Endothelial cell of umbilical vein (primary cell): ENCODE measurements at regions not wholly inside any gene's neighbourhood (a gene's known extent, or its start where the extent isn't known, plus 50 kb on each side); places are given as distances from the start of the nearest gene placed in this dataset.

Source experiments
- BruUV-seq: library from RNA; stranded (reverse); fragments of 400-500 nt; replicated peaks from 2 replicates; lab custom pipeline; 2021; lab: Mats Ljungman, UMichigan
- CTCF ChIA-PET: fragments of 300-600, 350-600 bp; sonication (Branson Sonifier 250); formaldehyde crosslinking; loops from one replicate; lab custom pipeline; 2021; ENCODE audit warnings: antibody characterized with exemption, inconsistent platforms; lab: Charles Lee
- POLR2A ChIA-PET: fragments of 300-600, 350-600 bp; sonication (Branson Sonifier 250); formaldehyde crosslinking; loops from one replicate; lab custom pipeline; 2021; ENCODE audit warnings: antibody characterized with exemption, inconsistent platforms; lab: Charles Lee
- DNase-seq: peaks from one replicate; pipeline ENCODE4 v3.0.0-alpha.2; 2011; ENCODE audit warnings: low read depth, low spot score
- FAIRE-seq: peaks from 2 replicates; lab custom pipeline; 2011; peaks lifted over from hg19 to GRCh38; lab: Jason Lieb, UNC
- H2AFZ ChIP-seq: 2 replicates; pipeline ENCODE4 v1.6.0; 2012; ENCODE audit warnings: low read depth, low read length, control low read depth, inconsistent platforms
- H3K27ac ChIP-seq: 2 replicates; pipeline ENCODE4 v1.5.1; 2011; ENCODE audit warnings: low read depth, mild to moderate bottlenecking, control low read depth, low read length, moderate library complexity; ENCODE audit not compliant: insufficient read depth
- H3K27me3 ChIP-seq, 2 experiments: 2 replicates each; pipeline versions ENCODE4 v1.6.0 to v1.6.1; 2011; ENCODE audit warnings: low read length in 2 of 2, mixed read lengths in 1 of 2; ENCODE audit not compliant: control insufficient read depth in 2 of 2, insufficient read depth in 2 of 2
- H3K36me3 ChIP-seq, 2 experiments: 2 replicates in 1 of 2; 3 replicates in 1 of 2; pipeline ENCODE4 v1.5.1; 2011; ENCODE audit warnings: low read length in 2 of 2, mild to moderate bottlenecking in 1 of 2, moderate library complexity in 1 of 2; ENCODE audit not compliant: control insufficient read depth in 2 of 2, insufficient read depth in 2 of 2; ENCODE audit errors: extremely low read depth in 1 of 2
- H3K4me1 ChIP-seq: 3 replicates; pipeline ENCODE4 v1.5.1; 2011; ENCODE audit warnings: mild to moderate bottlenecking, low read length; ENCODE audit not compliant: control insufficient read depth, insufficient read depth; ENCODE audit errors: extremely low read depth
- H3K4me2 ChIP-seq: 2 replicates; pipeline ENCODE4 v1.6.1; 2011; ENCODE audit warnings: low read length, control low read depth, mixed read lengths; ENCODE audit not compliant: insufficient read depth
- H3K4me3 ChIP-seq, 3 experiments: fragments of 200-600 bp in 1 of 3; sonication (generic), shearing (Covaris generic) in 1 of 3; replicated peaks in 1 of 3; 2 replicates each; pipeline ENCODE4 v1.5.1; 2011 to 2016; ENCODE audit warnings: control low read depth in 3 of 3, low read length in 3 of 3, mild to moderate bottlenecking in 2 of 3, inconsistent platforms in 1 of 3, low read depth in 1 of 3, moderate library complexity in 1 of 3; ENCODE audit not compliant: insufficient read depth in 1 of 3
- H3K79me2 ChIP-seq: 2 replicates; pipeline ENCODE4 v1.6.0; 2012; ENCODE audit warnings: low read length, inconsistent platforms; ENCODE audit not compliant: control insufficient read depth, insufficient read depth
- H3K9ac ChIP-seq: replicated peaks from 2 replicates; pipeline ENCODE3; 2011; ENCODE audit warnings: low read length, control low read depth; ENCODE audit not compliant: insufficient read depth; ENCODE audit errors: extremely low read depth
- H3K9me1 ChIP-seq: replicated peaks from 3 replicates; pipeline ENCODE4 v1.6.0; 2011; ENCODE audit warnings: mild to moderate bottlenecking, low read length; ENCODE audit not compliant: control insufficient read depth, insufficient read depth; ENCODE audit errors: extremely low read depth
- H3K9me3 ChIP-seq: replicated peaks from 2 replicates; pipeline ENCODE4 v1.5.1; 2012; ENCODE audit warnings: low read length, inconsistent platforms; ENCODE audit not compliant: control insufficient read depth, insufficient read depth
- H4K20me1 ChIP-seq: replicated peaks from 2 replicates; pipeline ENCODE3; 2011; ENCODE audit warnings: mild to moderate bottlenecking, low read length; ENCODE audit not compliant: control insufficient read depth, insufficient read depth; ENCODE audit errors: extremely low read depth
- EZH2 ChIP-seq: IDR thresholded peaks from 2 replicates; pipeline ENCODE4 v1.6.1; 2012; ENCODE audit warnings: borderline replicate concordance, low read depth, mild to moderate bottlenecking, moderate library complexity, low read length, inconsistent platforms; ENCODE audit not compliant: severe bottlenecking
- FOS ChIP-seq: IDR thresholded peaks from 2 replicates; pipeline ENCODE4 v1.6.1; 2011; ENCODE audit warnings: mild to moderate bottlenecking, low read length, moderate library complexity, borderline replicate concordance; ENCODE audit not compliant: insufficient read depth
- GATA2 ChIP-seq: IDR thresholded peaks from 2 replicates; pipeline ENCODE4 v1.7.0; 2011; ENCODE audit warnings: low read depth, mild to moderate bottlenecking, moderate library complexity, mixed read lengths, low read length; ENCODE audit not compliant: insufficient read length, insufficient read depth
- JUN ChIP-seq: IDR thresholded peaks from 2 replicates; pipeline ENCODE4 v1.6.1; 2011; ENCODE audit warnings: borderline replicate concordance, low read depth; ENCODE audit not compliant: insufficient read length, insufficient read depth
- MYC ChIP-seq: IDR thresholded peaks from one replicate; pipeline ENCODE4 v1.6.1; 2011; ENCODE audit warnings: mild to moderate bottlenecking, low read depth, low read length
- POLR2A ChIP-seq: IDR thresholded peaks from 2 replicates; pipeline ENCODE4 v1.6.1; 2012; ENCODE audit warnings: low read depth, mild to moderate bottlenecking, control low read depth, low read length
- POLR2AphosphoS5 ChIP-seq: IDR thresholded peaks from 2 replicates; pipeline ENCODE4 v1.6.1; 2012; ENCODE audit warnings: low read depth, mild to moderate bottlenecking, control low read depth, low read length, moderate library complexity; ENCODE audit not compliant: insufficient read depth
- dilution Hi-C: fragments of 300-500 bp; cut with MboI; formaldehyde crosslinking; loops from one replicate; pipeline ENCODE4 v1.15.0; 2019; ENCODE audit warnings: low sequenced_read_pairs; ENCODE audit not compliant: extremely low pct_ligation_motif_present
- intact Hi-C: fragments of 100-400 bp; cut with micrococcal nuclease; formaldehyde crosslinking; loops from one replicate; pipeline ENCODE4 v1.10.0; 2022
- TF ChIP-seq, protein P1 (sequence below), 2 donors: IDR thresholded peaks; 1 replicate in 1 of 2; 2 replicates in 1 of 2; pipeline ENCODE4 v1.5.1; 2011; ENCODE audit warnings: low read length in 2 of 2, mild to moderate bottlenecking in 2 of 2, moderate library complexity in 2 of 2, control low read depth in 1 of 2, inconsistent platforms in 1 of 2, low read depth in 1 of 2; ENCODE audit not compliant: insufficient read depth in 1 of 2; ENCODE audit errors: extremely low read depth in 1 of 2
- TF ChIP-seq, protein P2 (sequence below): IDR thresholded peaks from 2 replicates; pipeline ENCODE4 v1.6.1; 2011; ENCODE audit not compliant: insufficient read depth, insufficient read length

DNA sequence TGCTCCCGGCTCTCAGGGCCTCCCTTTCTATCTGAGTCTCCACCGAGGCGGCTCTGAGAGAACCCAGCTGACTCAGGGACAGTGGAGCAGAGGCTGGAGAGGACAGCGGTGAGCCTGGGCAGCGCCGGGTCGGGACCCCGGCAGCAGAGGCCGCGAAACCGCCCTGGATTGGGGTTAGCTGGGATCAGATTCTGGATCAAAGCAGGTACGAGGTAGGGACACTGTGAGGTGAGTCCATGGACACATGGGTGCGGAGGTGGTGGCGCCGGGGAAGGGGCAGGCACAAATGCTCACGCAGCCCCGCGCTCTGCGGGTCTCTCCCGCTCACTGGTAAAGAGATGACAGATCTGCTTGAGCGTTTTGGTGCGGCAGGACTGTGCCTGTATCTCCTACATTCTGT is 146.4 kb upstream of the GGTLC1 start:
- H3K4me1 ChIP-seq, result peaks cover 10% of the 10 kb centered on the region
- no peaks in the 10 kb centered on the region for H3K79me2 ChIP-seq
- no peak overlapping the region for H3K4me2 ChIP-seq
- H3K36me3 ChIP-seq, result no peaks in the 10 kb centered on the region
- H4K20me1 ChIP-seq, result no peaks in the 10 kb centered on the region
- no peaks in the 10 kb centered on the region for H3K9me1 ChIP-seq
- ChIA-PET POLR2A (no interaction called here), CTCF (interaction anchor here (0.9 to 1.7 kb wide), 4 partner anchors 10 to 32 kb away, joined by 3 to 4 read pairs (median 3); no protein-coding TSS in a partner anchor)
- no peak overlapping the region for H3K27ac ChIP-seq
- no peak overlapping the region for H2AFZ ChIP-seq
- DNase-seq (no peak), FAIRE-seq (no peak)
- no peak for TF ChIP-seq POLR2A
- TF ChIP-seq JUN, result no peak
- TF ChIP-seq GATA2, result no peak
- no peak for TF ChIP-seq FOS
- TF ChIP-seq, protein P1, sequence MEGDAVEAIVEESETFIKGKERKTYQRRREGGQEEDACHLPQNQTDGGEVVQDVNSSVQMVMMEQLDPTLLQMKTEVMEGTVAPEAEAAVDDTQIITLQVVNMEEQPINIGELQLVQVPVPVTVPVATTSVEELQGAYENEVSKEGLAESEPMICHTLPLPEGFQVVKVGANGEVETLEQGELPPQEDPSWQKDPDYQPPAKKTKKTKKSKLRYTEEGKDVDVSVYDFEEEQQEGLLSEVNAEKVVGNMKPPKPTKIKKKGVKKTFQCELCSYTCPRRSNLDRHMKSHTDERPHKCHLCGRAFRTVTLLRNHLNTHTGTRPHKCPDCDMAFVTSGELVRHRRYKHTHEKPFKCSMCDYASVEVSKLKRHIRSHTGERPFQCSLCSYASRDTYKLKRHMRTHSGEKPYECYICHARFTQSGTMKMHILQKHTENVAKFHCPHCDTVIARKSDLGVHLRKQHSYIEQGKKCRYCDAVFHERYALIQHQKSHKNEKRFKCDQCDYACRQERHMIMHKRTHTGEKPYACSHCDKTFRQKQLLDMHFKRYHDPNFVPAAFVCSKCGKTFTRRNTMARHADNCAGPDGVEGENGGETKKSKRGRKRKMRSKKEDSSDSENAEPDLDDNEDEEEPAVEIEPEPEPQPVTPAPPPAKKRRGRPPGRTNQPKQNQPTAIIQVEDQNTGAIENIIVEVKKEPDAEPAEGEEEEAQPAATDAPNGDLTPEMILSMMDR (IDR thresholded peaks at IDR 0.05; ENCODE audit: extremely low read depth in 1 of 2, insufficient read depth in 1 of 2, low read depth in 1 of 2, low read length in 2 of 2), result no peak
- no peak for TF ChIP-seq MYC
- TF ChIP-seq POLR2AphosphoS5, result no peak
- TF ChIP-seq EZH2, result no peak
- TF ChIP-seq, protein P2, sequence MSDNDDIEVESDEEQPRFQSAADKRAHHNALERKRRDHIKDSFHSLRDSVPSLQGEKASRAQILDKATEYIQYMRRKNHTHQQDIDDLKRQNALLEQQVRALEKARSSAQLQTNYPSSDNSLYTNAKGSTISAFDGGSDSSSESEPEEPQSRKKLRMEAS, result no peak
- H3K4me3 ChIP-seq, result no peak overlapping the region
- no peaks in the 10 kb centered on the region for H3K27me3 ChIP-seq
- H3K9me3 ChIP-seq, result no peaks in the 10 kb centered on the region
- dilution Hi-C loops, result no loop called here
- intact Hi-C loops, result no loop called here
- BruUV-seq, result no TSS peak
- H3K9ac ChIP-seq, result no peak overlapping the region
